ENCODE measurements at regions not wholly inside any gene's neighbourhood (a gene's known extent, or its start where the extent isn't known, plus 50 kb on each side); places are given as distances from the start of the nearest gene placed in this dataset.
A peak's percentile ranks its signal among the peaks of the same experiment; 100 is the strongest.

GRCh38 chr2:185181901-185182300 lies 556.7 kb upstream of the FSIP2 start:
- Histone ChIP-seq H3K9me3 (ENCODE audit: control insufficient read depth, low read length) (no peaks in the 10 kb centered on the region), H3K79me1 (replicated peaks; ENCODE audit: low read length, poor library complexity, severe bottlenecking) (no peaks in the 10 kb centered on the region), H3K23ac (ENCODE audit: low read length in 2 of 2) (no peak overlapping the region), H3K27ac (ENCODE audit: low read length, poor library complexity, severe bottlenecking) (no peak overlapping the region), H4K91ac (ENCODE audit: low read length) (no peak overlapping the region), H3K4me2 (ENCODE audit: low read length, poor library complexity, severe bottlenecking) (no peak overlapping the region), H2BK5ac (ENCODE audit: low read depth, low read length, poor library complexity, severe bottlenecking) (no peak overlapping the region), H3K36me3 (ENCODE audit: control insufficient read depth in 1 of 2, insufficient read depth in 2 of 2, low read depth in 1 of 2, low read length in 2 of 2) (no peaks in the 10 kb centered on the region), H3K18ac (ENCODE audit: low read depth in 1 of 2, low read length in 2 of 2) (no peak overlapping the region), H3K27me3 (ENCODE audit: control insufficient read depth in 1 of 2, insufficient read depth in 1 of 2, low read length in 2 of 2) (no peaks in the 10 kb centered on the region), H2BK15ac (ENCODE audit: low read depth, poor library complexity, severe bottlenecking) (no peak overlapping the region), H3K14ac (ENCODE audit: low read length in 2 of 2) (no peak overlapping the region), H3K9ac (ENCODE audit: low read length) (no peak overlapping the region), H3K4me1 (ENCODE audit: control insufficient read depth, insufficient read depth, low read depth, low read length) (no peaks in the 10 kb centered on the region), H2BK12ac (ENCODE audit: low read length in 2 of 2) (no peak overlapping the region), H2AFZ (ENCODE audit: low read depth, low read length) (no peak overlapping the region), H2AK5ac (ENCODE audit: low read length, severe bottlenecking) (no peak overlapping the region), H2BK120ac (ENCODE audit: low read depth, low read length) (no peak overlapping the region), H4K8ac (ENCODE audit: low read length) (no peak overlapping the region), H3K4me3 (ENCODE audit: insufficient read depth in 1 of 2, low read depth in 1 of 2, low read length in 2 of 2) (no peak overlapping the region), H3K4ac (ENCODE audit: low read depth in 1 of 2, low read length in 2 of 2) (no peak overlapping the region)
- WGBS: 100% methylated on average over 1 of the region's 3 CpGs
- no peak for DNase-seq

DNA sequence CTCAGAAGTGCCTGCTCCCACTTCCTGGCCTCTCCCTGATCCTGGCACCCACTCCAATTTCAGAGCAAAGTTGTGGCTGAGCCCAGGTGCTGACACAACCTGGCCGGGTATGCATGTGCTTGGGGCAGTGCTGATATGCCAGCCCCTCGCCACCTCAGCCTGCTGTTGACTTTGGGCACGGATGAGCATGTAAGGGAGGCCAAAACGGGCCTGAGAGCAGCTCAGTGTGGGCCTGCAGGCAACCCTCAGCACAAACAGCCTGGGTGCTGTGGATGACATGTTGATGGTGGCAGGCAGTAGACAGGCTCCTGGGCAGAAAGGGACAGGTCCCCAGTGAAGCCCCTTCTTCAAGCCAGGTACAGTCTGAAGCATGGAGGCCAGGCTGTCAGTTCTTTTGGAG lies 553.6 kb upstream of the FSIP2 start:
- no peak overlapping the region for H3K23ac ChIP-seq (ENCODE audit: low read length in 2 of 2)
- H3K4me3 ChIP-seq (ENCODE audit: insufficient read depth in 1 of 2, low read depth in 1 of 2, low read length in 2 of 2): no peak overlapping the region
- H2BK5ac ChIP-seq (ENCODE audit: low read depth, low read length, poor library complexity, severe bottlenecking): no peak overlapping the region
- H2BK120ac ChIP-seq (ENCODE audit: low read depth, low read length): no peak overlapping the region
- peaks cover 2% of the 10 kb centered on the region for H3K4me1 ChIP-seq (ENCODE audit: control insufficient read depth, insufficient read depth, low read depth, low read length)
- no peak overlapping the region for H3K4me2 ChIP-seq (ENCODE audit: low read length, poor library complexity, severe bottlenecking)
- no peak overlapping the region for H2BK12ac ChIP-seq (ENCODE audit: low read length in 2 of 2)
- H3K4ac ChIP-seq (ENCODE audit: low read depth in 1 of 2, low read length in 2 of 2): no peak overlapping the region
- H3K9me3 ChIP-seq (ENCODE audit: control insufficient read depth, low read length): no peaks in the 10 kb centered on the region
- H2AFZ ChIP-seq (ENCODE audit: low read depth, low read length): no peak overlapping the region
- H3K18ac ChIP-seq (ENCODE audit: low read depth in 1 of 2, low read length in 2 of 2): no peak overlapping the region
- no peaks in the 10 kb centered on the region for H3K36me3 ChIP-seq (ENCODE audit: control insufficient read depth in 1 of 2, insufficient read depth in 2 of 2, low read depth in 1 of 2, low read length in 2 of 2)
- H3K27me3 ChIP-seq (ENCODE audit: control insufficient read depth in 1 of 2, insufficient read depth in 1 of 2, low read length in 2 of 2): no peaks in the 10 kb centered on the region
- no peaks in the 10 kb centered on the region for H3K79me1 ChIP-seq (replicated peaks; ENCODE audit: low read length, poor library complexity, severe bottlenecking)
- no peak overlapping the region for H3K9ac ChIP-seq (ENCODE audit: low read length)
- no peak overlapping the region for H3K14ac ChIP-seq (ENCODE audit: low read length in 2 of 2)
- H4K91ac ChIP-seq (ENCODE audit: low read length): no peak overlapping the region
- no peak for DNase-seq
- no peak overlapping the region for H3K27ac ChIP-seq (ENCODE audit: low read length, poor library complexity, severe bottlenecking)
- no peak overlapping the region for H2AK5ac ChIP-seq (ENCODE audit: low read length, severe bottlenecking)
- no peak overlapping the region for H2BK15ac ChIP-seq (ENCODE audit: low read depth, poor library complexity, severe bottlenecking)
- WGBS: 87% methylated on average over 4 of the region's 4 CpGs
- H4K8ac ChIP-seq (ENCODE audit: low read length): no peak overlapping the region

DNA sequence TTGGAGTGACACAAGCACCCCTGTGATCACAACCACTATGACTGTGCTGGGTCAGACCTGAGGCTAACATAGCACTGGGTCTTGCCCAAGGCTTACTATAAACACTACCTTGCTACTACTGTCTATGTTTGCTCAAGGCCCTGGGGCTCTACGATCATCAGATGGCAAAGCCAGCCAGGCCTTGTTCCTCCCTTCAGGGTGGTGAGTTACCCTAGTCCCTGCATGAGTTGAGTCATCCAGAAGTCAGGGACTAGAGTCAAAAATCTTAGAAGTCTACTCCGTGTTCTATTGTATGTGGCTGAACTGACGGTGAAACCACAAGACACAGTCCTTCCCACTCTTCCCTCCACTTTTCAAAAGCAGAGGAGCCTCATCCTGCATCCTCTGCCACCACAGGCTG lies 551.2 kb upstream of the FSIP2 start:
- H2BK5ac ChIP-seq (ENCODE audit: low read depth, low read length, poor library complexity, severe bottlenecking): no peak overlapping the region
- H2BK120ac ChIP-seq (ENCODE audit: low read depth, low read length): no peak overlapping the region
- no peak overlapping the region for H3K27ac ChIP-seq (ENCODE audit: low read length, poor library complexity, severe bottlenecking)
- H2AFZ ChIP-seq (ENCODE audit: low read depth, low read length): no peak overlapping the region
- no peak overlapping the region for H4K91ac ChIP-seq (ENCODE audit: low read length)
- H2BK15ac ChIP-seq (ENCODE audit: low read depth, poor library complexity, severe bottlenecking): no peak overlapping the region
- H2BK12ac ChIP-seq (ENCODE audit: low read length in 2 of 2): no peak overlapping the region
- no peaks in the 10 kb centered on the region for H3K36me3 ChIP-seq (ENCODE audit: control insufficient read depth in 1 of 2, insufficient read depth in 2 of 2, low read depth in 1 of 2, low read length in 2 of 2)
- H3K4ac ChIP-seq (ENCODE audit: low read depth in 1 of 2, low read length in 2 of 2): no peak overlapping the region
- H3K18ac ChIP-seq (ENCODE audit: low read depth in 1 of 2, low read length in 2 of 2): no peak overlapping the region
- peak overlapping the region in 1 of 2 experiments; percentile 5 for H3K14ac ChIP-seq (ENCODE audit: low read length in 2 of 2)
- H3K9me3 ChIP-seq (ENCODE audit: control insufficient read depth, low read length): no peaks in the 10 kb centered on the region
- peaks cover 2% of the 10 kb centered on the region for H3K4me1 ChIP-seq (ENCODE audit: control insufficient read depth, insufficient read depth, low read depth, low read length)
- H3K9ac ChIP-seq (ENCODE audit: low read length): no peak overlapping the region
- H3K4me3 ChIP-seq (ENCODE audit: insufficient read depth in 1 of 2, low read depth in 1 of 2, low read length in 2 of 2): no peak overlapping the region
- WGBS: 88% methylated on average over 3 of the region's 3 CpGs
- H4K8ac ChIP-seq (ENCODE audit: low read length): no peak overlapping the region
- peak overlapping the region; percentile 8 for H2AK5ac ChIP-seq (ENCODE audit: low read length, severe bottlenecking)
- no peaks in the 10 kb centered on the region for H3K27me3 ChIP-seq (ENCODE audit: control insufficient read depth in 1 of 2, insufficient read depth in 1 of 2, low read length in 2 of 2)
- no peak overlapping the region for H3K23ac ChIP-seq (ENCODE audit: low read length in 2 of 2)
- no peak for DNase-seq
- H3K4me2 ChIP-seq (ENCODE audit: low read length, poor library complexity, severe bottlenecking): no peak overlapping the region
- H3K79me1 ChIP-seq (replicated peaks; ENCODE audit: low read length, poor library complexity, severe bottlenecking): no peaks in the 10 kb centered on the region

DNA sequence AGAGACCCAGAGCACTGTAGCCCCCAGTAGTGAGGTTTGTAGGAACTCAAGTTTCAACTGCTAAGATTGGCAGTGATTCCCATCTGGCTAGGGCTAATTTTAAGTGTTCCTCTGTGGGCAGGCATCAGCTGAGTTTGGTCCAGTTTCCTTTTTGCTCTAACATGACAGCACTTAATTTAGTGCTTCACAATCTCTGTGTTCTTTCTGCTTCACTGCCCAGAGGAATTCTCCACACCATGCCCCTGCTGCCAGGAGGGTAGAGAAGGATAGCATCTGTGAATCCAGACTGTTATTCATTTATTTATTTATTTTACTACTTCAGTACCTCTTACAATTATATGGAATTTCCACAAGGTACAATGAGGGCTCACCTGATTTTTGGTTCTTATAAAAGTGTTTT lies 549.9 kb upstream of the FSIP2 start:
- no peak overlapping the region for H2BK12ac ChIP-seq (ENCODE audit: low read length in 2 of 2)
- H3K4me2 ChIP-seq (ENCODE audit: low read length, poor library complexity, severe bottlenecking): no peak overlapping the region
- H3K4me3 ChIP-seq (ENCODE audit: insufficient read depth in 1 of 2, low read depth in 1 of 2, low read length in 2 of 2): no peak overlapping the region
- H3K9me3 ChIP-seq (ENCODE audit: control insufficient read depth, low read length): no peaks in the 10 kb centered on the region
- H4K91ac ChIP-seq (ENCODE audit: low read length): no peak overlapping the region
- no peaks in the 10 kb centered on the region for H3K36me3 ChIP-seq (ENCODE audit: control insufficient read depth in 1 of 2, insufficient read depth in 2 of 2, low read depth in 1 of 2, low read length in 2 of 2)
- no peak for DNase-seq
- no peak overlapping the region for H3K14ac ChIP-seq (ENCODE audit: low read length in 2 of 2)
- H2BK15ac ChIP-seq (ENCODE audit: low read depth, poor library complexity, severe bottlenecking): no peak overlapping the region
- no peak overlapping the region for H3K4ac ChIP-seq (ENCODE audit: low read depth in 1 of 2, low read length in 2 of 2)
- no peak overlapping the region for H2AK5ac ChIP-seq (ENCODE audit: low read length, severe bottlenecking)
- no peak overlapping the region for H2BK120ac ChIP-seq (ENCODE audit: low read depth, low read length)
- no peak overlapping the region for H3K23ac ChIP-seq (ENCODE audit: low read length in 2 of 2)
- no peak overlapping the region for H2AFZ ChIP-seq (ENCODE audit: low read depth, low read length)
- no peak overlapping the region for H4K8ac ChIP-seq (ENCODE audit: low read length)
- H3K27me3 ChIP-seq (ENCODE audit: control insufficient read depth in 1 of 2, insufficient read depth in 1 of 2, low read length in 2 of 2): no peaks in the 10 kb centered on the region
- H3K79me1 ChIP-seq (replicated peaks; ENCODE audit: low read length, poor library complexity, severe bottlenecking): no peaks in the 10 kb centered on the region
- peak overlapping the region in 1 of 2 experiments; percentile 11 for H3K18ac ChIP-seq (ENCODE audit: low read depth in 1 of 2, low read length in 2 of 2)
- H3K9ac ChIP-seq (ENCODE audit: low read length): no peak overlapping the region
- H2BK5ac ChIP-seq (ENCODE audit: low read depth, low read length, poor library complexity, severe bottlenecking): no peak overlapping the region
- peak overlapping the region; percentile 48 for H3K27ac ChIP-seq (ENCODE audit: low read length, poor library complexity, severe bottlenecking)
- H3K4me1 ChIP-seq (ENCODE audit: control insufficient read depth, insufficient read depth, low read depth, low read length): peaks cover 2% of the 10 kb centered on the region
